Dedifferentiated amniotic fluid mesenchymal stem cell (primary cell): ENCODE measurements at regions not wholly inside any gene's neighbourhood (a gene's known extent, or its start where the extent isn't known, plus 50 kb on each side); places are given as distances from the start of the nearest gene placed in this dataset.
"Not testable (repeated sequence)": the region's sequence is repeated elsewhere in the genome, so short reads cannot be mapped to it uniquely, and the experiment has no call there.

Experiments used
- DNase-seq: peaks from one replicate; pipeline ENCODE4 v3.0.0-alpha.2; 2016; ENCODE audit errors: extremely low spot score

DNA sequence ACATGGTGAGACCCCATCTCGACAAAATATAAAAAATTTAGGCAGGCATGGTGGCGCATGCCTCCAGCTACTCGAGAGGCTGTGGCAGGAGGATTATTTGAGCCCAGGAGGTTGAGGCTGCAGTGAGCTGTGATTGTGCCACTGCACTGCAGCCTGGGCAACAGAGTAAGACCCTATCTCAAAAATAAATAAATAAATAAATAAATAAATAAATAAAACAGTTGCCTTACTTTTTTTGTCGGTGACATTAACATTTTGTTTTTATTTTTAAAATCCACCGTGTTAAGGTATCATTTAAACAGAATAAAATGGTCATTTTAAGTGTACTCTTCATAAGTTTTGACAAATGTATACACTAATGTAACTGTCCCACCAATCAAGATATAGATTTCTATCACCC lies 57.0 kb downstream of the RASL11A start:
- DNase-seq = no peak

DNA sequence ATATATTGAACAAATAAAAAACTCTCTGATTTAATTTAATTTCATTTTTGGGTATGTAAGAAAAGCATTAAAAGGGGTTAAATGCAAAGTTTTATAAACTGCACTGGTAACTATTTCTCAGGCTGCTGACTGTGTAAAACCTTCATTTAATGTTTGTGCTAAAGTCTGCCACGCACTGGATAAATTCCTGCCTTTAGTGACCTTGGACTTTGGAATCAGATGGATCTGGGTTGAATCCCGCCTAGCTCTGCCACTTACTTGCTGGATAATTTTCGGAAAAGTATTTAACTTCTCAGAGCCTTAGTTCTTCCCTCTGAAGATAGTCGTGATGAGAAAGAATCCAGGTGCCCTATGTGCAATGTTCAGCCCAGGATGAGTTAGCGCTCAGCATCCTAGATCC lies 58.6 kb downstream of the RASL11A start:
- DNase-seq = no peak

DNA sequence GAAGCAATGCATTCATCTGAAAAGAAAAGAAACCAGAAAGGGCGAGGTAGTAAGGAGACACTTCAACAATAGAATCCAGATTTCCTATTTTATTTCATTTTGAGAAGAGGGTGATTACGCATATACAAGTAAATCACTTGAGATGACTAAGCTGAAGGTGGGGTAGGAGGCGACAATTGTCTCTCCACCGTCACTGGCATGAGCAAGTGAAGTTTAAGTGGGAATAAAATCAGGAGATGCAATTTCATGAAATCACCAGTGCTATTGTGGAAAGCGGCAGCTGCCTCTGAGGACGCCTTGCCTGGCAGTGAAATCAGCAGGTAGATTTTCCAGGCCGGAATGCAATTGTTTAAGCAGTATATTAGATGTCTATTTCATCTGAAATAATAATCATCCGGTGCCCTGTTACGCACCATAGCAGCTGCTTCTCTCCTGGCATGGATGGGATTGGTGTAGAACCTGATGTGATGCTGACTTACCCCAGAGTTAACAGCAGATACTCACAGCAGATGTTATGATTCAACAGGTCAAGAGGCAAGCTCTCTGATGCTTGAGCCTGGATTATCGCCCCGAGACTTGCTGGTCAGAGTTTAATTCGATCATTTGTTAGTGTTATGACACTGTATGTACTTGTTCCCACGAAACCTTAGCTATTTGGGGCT lies 64.3 kb downstream of the RASL11A start:
- no peak for DNase-seq

DNA sequence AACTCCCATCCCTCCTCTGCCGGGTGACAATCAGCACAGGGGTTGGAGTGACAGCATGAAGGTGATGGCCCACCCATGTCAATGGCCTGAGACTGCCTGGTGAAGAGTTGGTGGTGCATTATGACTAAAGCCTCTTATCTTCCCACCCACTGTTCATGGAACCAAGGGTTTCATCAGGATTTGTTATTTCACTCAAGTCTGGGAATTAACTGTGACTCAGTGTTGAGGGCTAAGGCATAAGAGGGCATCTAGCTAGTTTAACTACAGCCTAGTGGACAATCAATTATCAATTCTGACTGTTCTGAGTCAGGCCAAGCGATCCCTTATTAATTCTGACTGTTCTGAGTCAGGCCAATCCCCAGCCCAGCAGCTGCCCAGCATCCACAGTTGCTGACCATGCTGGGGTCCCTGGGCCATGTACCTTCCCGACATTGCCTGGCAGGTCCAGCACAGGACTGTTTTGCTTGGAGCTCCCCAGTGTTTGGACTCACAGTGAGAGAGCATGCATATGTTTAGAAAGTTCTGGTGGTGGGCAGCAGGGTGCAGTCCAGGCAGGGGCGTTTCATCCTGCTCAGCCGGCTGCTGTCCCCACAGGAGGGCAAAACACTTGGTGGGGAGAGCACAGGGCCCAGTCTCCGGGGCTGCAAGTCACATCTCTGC lies 65.5 kb downstream of the RASL11A start:
- no peak for DNase-seq

DNA sequence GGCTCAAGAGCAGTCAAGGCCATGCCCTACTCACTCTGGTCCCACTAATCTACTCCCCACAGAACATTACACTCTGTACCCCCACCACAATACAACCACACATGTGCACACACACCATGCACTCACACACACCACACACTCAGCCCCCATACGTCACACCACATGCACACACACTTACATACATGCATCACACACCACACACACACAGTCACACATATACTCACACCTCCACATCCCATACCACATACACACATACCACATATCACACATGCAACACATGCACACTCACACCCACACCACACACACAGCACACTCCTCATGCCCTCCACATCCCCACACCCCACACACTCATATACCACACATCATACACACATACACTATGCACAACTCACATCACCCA lies 67.6 kb downstream of the RASL11A start:
- no peak for DNase-seq

DNA sequence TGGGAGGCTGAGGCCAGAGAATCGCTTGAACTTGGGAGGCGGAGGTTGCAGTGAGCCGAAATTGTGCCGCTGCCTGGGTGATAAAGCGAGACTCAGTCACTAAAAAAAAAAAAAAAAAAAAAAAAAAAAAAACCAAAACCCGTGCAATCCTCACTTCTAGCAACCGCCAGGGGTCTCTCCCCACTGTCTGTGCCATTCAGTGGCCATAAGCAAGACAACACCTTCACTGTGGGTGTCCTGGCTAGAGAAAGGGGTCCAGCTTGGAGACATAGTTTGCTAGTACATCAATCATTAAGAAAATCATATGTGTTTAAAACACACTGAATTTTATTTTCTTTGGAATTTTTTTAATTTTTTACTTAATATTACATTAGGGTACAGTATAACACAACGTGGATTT lies 68.2 kb downstream of the RASL11A start:
- DNase-seq = no peak

DNA sequence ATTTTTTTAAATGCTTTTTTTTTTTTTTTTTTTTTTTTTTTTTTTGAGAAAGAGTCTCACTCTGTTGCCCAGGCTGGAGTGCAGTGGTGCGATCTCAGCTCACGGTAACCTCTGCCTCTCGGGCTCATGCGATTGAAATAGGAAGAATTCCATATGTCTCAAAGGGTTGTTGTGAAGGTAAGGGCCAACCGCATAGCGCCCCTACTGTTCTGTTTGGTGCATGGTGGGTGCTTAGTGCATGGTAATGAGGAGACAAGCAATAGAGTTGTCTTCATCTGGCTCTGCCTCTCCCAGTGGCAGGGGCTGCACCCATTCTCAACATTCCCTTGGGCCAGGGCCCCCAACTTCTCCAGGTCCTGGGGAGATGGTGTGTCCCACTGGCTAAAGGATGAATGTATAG lies 68.7 kb downstream of the RASL11A start:
- DNase-seq = no peak

DNA sequence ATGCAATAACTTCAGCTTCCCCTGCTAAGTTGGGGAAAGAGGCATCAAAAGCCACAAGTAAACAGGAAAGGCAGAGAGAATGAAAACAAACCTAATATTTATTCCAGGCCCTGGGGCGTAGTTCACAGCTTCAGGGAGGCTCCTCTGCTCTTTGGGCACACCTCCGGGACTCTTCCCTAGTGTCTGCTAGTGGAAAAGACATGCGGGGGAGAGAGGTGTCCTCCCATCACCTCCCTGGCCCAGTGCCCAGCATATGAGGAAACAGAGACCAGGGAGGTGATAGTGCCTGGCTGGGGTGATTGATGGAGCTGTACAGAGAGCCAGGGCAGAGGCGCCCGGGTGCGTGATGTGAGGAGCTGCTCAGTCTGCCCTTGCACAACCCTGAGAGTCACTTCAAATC lies 71.0 kb downstream of the RASL11A start:
- DNase-seq = no peak

DNA sequence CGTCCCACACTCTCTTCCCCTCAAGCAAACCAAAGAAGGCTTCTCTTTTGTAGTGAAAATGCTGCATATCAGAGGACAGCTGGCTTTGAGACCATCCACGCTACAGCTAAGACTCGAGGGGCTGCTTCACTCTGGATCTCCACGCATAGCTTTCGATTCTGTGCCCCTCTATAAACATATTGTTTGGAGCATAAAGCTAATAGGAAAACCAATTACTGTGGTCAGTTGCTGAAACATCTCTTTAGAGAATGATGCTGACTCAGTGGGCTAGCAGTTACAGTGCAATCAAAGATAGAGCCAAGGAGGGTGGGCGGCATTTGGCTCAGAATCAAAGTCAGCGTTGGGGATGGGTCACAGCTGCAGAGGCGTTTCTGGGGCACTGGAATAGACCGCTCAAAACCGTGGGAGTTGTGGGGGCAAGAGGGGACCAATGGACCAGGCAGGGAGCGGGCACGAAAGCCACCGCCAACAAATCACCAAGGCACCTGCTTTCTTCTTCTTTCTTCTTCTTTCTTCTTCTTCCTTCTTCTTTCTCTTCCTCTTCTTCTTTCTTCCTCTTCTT lies 76.7 kb downstream of the RASL11A start:
- no peak for DNase-seq

DNA sequence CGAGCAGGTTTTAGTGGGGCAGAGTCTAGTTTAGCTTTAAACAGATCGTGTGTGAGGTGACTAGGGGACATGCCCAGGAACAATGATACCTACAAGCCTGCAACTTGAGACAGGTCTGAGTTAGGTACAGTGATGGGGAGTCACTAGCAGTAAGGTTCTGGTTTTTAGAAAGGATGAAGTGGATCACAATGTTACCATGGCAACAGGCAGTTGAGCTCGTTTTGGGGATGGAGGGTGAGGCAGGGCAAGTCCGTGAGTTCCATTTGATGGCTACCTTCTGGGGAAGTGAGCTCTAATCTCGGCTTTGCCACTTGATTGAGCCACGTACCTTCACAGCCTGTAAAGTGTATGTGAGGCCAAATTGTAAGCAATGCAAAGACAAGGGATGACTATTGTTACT lies 76.0 kb upstream of the GTF3A start:
- no peak for DNase-seq

DNA sequence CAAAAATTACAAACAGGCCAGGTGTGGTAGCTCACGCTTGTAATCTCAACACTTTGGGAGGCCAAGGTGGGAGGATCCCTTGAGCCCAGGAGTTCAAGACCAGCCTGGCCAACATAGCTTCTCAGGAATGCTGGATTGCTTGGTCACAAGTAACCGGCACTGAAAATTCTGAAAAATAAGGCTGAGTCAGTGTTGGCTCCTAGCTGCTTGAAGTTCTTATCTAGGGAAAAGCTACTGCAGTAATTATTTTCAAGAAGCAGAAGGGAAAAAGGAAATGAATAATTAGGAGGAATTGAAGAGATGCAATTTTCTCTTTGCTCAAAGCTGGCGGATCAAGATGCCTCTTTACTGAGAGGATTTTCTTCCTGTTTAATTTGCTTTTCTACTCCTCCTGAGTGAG lies 75.0 kb upstream of the GTF3A start:
- DNase-seq = no peak

DNA sequence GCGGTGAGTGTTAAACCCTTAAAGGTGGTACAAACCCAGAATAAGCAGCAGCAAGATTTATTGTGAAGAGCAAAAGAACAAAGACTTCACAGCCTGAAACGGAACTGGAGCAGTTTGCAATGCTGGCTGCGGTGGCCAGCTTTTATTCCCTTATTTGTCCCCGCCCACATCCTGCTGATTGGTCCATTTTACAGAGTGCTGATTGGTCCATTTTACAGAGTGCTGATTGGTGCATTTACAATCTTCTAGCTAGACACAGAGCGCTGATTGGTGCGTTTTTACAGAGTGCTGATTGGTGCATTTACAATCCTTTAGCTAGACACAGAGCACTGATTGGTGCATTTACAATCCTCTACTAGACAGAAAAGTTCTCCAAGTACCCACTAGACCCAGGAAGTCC lies 73.6 kb upstream of the GTF3A start:
- DNase-seq = not testable (repeated sequence)

DNA sequence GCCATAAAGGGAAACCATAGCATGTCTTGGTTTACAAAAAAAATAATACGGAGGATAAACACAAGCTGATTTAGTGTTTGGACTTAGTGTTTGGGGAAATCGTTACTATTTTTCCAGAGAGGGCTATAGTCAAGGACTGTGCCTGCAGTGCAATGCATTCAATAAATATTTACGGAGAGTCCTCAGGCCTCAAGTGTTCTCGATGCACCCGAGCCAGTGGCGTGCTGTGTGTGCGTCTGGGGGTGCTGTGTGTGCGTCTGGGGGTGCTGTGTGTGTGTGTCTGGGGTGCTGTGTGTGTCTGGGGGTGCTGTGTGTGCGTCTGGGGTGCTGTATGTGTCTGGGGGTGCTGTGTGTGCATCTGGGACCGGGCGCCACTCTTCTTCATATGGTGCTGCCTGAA lies 71.7 kb upstream of the GTF3A start:
- no peak for DNase-seq

DNA sequence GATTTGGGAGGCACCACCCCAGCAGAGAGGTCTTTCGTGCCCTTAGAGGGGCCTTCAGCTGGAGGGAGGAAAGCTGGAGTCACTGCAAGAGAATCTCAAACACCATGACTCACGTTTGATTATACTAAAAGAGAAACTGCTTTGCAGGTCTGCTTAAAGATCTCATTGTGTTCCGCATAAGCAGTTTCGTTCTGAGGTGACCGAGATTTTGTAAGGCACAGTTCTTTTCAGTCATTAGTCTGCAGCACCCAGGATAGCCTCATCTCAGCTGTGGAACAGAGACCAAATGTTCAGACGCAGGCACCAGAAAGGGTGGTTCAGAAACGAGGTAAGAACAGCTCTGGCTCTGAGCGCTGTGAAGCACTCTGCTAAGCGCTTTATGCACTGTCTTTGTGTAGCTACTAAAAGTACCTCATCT lies 71.2 kb upstream of the GTF3A start:
- DNase-seq = no peak

DNA sequence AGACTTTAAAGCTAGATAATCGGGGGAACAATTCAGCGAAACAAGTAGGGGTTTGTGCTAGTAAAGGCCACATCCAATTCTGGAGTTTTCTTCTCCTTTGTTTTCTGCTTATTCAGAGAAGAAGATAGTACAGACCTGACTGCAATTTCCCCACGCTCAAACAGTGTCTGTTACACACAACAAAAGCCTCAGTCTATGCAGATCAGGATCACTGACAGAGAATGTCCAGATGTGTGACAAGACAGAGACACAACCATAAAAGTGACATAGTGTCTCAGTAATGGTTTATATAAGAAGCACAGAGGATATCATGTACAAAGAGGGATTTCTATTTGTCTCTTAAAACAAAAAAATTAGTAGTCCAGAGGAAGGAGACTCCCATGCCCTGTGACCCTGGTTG lies 70.7 kb upstream of the GTF3A start:
- DNase-seq = no peak

DNA sequence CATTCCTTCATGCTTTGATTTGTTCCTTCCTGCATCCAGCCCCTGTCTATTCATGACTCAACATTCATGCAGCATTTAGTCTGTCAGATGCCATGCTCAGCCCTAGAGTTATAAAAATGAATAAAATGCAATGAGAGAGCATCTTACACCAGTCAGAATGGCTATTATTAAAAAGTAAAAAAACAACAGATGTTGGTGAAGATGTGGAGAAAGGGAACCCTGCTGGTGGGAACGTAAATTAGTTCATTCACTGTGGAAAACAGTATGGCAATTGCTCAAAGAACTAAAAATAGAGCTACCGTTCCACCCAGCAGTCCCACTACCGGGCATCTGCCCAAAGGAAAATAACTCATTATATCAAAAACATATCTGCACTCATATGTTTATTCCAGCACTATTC lies 70.0 kb upstream of the GTF3A start:
- no peak for DNase-seq

DNA sequence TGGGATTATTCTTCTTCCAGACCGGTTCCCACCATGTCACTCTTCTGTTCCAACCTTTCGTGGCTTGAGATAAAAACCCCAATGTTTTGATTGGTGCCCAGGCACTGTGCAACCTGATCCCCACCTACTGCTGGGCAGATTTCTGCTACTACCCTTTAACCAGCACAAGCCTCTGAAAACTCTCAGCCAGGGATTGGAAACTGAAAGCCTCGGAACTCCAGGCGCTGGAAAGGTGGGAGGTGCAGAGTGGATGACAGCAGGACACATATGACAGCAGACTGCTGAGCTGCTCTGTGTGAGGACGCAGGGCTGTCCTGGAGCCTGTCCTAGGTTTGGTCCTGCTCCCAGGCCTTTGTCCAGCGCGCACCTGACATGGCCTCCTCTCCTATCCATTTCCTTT lies 68.5 kb upstream of the GTF3A start:
- DNase-seq = no peak

DNA sequence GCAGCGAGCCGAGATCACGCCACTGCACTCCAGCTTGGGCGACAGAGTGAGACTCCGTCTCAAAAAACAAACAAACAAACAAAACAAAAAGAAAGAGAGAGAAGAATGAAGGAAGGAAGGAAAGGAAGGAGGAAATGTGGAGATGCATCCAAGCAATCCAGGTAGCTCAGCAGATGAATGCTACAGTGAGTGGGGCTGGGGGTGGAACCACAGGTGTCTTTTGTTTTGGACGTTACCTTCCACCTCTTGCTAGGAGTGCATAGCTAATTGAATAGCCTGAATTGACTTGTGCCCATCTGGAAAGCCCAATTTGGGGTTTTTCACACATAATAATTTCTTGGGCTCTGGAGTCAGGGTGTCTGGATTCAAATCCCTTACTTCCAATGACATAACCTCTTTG lies 66.0 kb upstream of the GTF3A start:
- no peak for DNase-seq

DNA sequence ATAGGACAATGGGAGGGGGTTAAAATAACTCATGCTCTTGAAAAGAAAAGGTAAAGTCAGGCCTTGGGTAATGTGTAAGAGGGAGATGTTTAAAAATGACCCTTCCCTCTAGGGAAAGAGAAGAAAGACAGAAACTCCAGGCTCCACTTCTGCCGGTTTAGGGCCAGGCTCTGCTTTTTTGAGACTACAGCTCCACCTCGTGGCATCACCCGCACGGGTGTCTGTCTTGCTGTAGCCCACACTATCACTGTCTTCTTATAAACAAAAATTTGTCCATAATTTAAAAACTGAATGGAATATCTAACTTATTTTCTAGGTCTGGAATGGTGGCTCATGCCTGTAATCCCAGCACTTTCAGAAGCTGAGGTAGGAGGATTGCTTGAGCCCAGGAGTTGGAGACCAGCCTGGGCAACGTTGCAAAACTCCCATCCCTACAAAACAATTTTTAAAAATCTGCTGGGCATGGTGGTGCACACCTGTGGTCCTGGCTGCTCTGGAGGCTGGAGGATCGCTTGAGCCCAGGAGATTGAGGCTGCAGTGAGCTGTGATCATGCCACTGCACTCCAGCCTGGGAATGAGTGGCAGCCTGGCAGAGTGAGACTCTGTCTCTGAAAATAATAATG lies 65.1 kb upstream of the GTF3A start:
- DNase-seq = peak; percentile 69

DNA sequence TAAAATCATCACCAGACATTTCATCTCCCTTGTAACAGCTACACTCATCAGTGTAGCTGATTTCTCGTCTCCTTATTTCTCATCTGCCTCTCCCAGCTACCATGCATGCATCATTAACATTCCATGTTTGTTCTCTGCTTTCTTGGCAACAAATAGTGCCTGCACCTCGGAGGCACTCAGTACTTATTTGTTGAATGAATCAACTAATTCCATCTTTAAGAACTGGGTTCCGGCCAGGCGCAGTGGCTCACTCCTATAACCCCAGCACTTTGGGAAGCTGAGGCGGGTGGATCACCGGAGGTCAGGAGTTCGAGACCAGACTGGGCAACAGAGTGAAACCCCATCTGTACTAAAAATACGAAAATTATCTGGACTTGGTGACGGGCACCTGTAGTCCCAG lies 63.9 kb upstream of the GTF3A start:
- no peak for DNase-seq

DNA sequence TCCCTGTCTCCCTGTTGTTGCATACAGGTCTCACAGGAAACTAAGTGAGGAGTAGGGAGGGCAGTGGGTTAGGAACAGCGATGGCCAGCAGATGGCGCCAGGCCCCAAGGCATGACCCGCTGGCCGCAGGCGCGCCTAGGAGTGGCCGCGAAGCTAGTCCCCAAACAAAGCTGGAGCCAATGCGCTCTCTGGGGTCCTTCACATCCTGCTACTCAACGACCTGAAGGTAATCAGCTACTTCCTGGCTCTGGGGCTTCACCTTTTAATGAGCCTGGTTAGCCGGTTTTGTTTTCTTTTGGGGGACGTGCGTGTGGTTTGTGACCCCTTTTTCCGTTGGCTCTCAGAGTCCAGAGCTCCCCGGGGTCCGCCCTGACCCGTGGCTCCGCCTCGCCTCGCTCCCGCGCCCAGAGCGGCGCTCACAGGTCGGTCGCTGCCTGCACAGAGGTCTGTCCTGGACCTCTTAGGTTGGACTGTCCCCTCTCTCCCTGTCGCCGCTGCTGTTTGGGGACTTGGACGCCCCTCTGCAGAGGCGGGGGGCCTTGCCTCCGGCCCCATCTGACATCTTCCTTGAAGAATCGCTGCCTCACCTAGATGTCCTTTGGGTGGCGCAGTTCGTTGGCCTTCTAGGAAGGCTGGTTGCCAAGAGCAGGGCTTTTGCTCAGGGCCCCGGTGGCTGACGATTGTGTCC lies 62.2 kb upstream of the GTF3A start:
- DNase-seq = peak; percentile 69

DNA sequence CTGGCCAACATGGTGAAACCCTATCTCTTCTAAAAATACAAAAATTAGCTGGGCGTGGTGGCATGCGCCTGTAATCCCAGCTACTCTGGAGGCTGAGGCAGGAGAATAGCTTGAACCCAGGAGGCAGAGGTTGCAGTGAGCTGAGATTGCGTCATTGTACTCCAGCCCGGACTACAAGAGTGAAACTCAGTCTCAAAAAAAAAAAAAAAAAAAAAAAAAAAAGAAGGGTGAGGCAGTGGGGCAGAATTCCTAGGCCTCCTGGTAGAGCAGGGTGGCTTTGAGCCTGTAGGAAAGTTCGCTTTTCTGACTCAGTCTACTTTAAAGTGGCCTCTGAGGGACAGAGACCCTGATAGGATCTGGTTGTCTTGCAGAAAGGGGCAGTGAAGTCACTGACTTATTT lies 60.8 kb upstream of the GTF3A start:
- DNase-seq = not testable (repeated sequence)

DNA sequence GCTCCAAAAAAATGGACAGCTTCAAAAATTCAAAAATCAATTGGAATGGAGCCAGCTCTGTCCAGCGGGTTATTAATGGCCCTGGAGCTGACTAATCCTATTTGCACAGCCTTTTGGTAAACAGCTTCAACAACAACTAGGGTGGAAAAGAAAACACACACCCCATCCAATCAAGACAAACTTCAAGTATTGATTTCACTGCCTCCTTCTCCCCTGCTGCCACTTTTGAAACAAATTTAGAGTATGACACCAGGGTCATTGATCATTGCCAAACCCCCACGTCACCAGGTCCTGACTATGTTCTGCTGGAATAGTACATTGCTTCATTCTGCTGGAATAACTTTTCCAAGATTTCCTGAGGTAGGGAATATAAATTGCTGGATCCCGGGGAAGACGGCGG lies 56.8 kb upstream of the GTF3A start:
- DNase-seq = no peak
